Tibial nerve (tissue), 4 donors: ENCODE measurements at regions not wholly inside any gene's neighbourhood (a gene's known extent, or its start where the extent isn't known, plus 50 kb on each side); places are given as distances from the start of the nearest gene placed in this dataset.

Experiments used
- DNase-seq, 2 donors: peaks; one replicate each; pipeline ENCODE4 v3.0.0-alpha.2; 2019; ENCODE audit warnings: low spot score in 2 of 2
- H3K27ac ChIP-seq, 4 donors: fragments of 200-600 bp; sonication (generic) in 3 of 4; one replicate each; pipeline ENCODE4 v1.5.1; 2017 to 2019; ENCODE audit warnings: mild to moderate bottlenecking in 1 of 4
- H3K27me3 ChIP-seq, 2 donors: fragments of 200-600 bp; sonication (generic) in 1 of 2; one replicate each; pipeline versions ENCODE4 v1.5.1 to v1.6.0; 2017 to 2019
- H3K36me3 ChIP-seq, 3 donors: fragments of 200-600 bp; sonication (generic); one replicate each; pipeline ENCODE4 v1.5.1; 2018 to 2019
- H3K4me1 ChIP-seq, 4 donors: fragments of 200-600 bp; sonication (generic) in 3 of 4; one replicate each; pipeline ENCODE4 v1.5.1; 2017 to 2019
- H3K4me3 ChIP-seq, 4 donors: fragments of 200-600 bp; sonication (generic) in 3 of 4; one replicate each; pipeline ENCODE4 v1.5.1; 2017 to 2019; ENCODE audit warnings: mild to moderate bottlenecking in 1 of 4, moderate library complexity in 1 of 4
- H3K9me3 ChIP-seq, 4 donors: fragments of 200-600 bp; sonication (generic) in 3 of 4; one replicate each; pipeline ENCODE4 v1.5.1; 2017 to 2019
- CTCF ChIP-seq, 5 experiments: fragments of 200-600 bp in 3 of 5; fragments of 450-650 bp in 2 of 5; sonication (generic) in 3 of 5; IDR thresholded peaks; one replicate each; pipeline ENCODE4 v1.5.1; 2016 to 2019; ENCODE audit warnings: antibody characterized with exemption in 5 of 5, mild to moderate bottlenecking in 3 of 5, moderate library complexity in 2 of 5
- EP300 ChIP-seq, 2 donors: sonication (generic); formaldehyde crosslinking; IDR thresholded peaks; one replicate each; pipeline ENCODE4 v1.6.1; 2017; ENCODE audit warnings: antibody characterized with exemption in 2 of 2, mild to moderate bottlenecking in 1 of 2
- POLR2A ChIP-seq, 2 donors: fragments of 450-650 bp; IDR thresholded peaks; one replicate each; pipeline ENCODE4 v1.6.1; 2017; ENCODE audit warnings: antibody characterized with exemption in 2 of 2, mild to moderate bottlenecking in 2 of 2, moderate library complexity in 2 of 2
- WGBS, 2 donors: methylation state at CpG; one replicate each; pipeline ENCODE4 v1.1.5; 2018; 5-methylcytosine and 5-hydroxymethylcytosine counted together

GRCh38 chr10:9301554-9301953, 1247.1 kb downstream of the GATA3 start:
- DNase-seq = no peak
- H3K4me3 ChIP-seq = no peak overlapping the region
- no peaks in the 10 kb centered on the region for H3K27me3 ChIP-seq
- no peak overlapping the region for H3K27ac ChIP-seq
- no peak for TF ChIP-seq CTCF (IDR thresholded peaks at IDR 0.05)
- no peak for TF ChIP-seq POLR2A (IDR thresholded peaks at IDR 0.05)
- no peak for TF ChIP-seq EP300 (IDR thresholded peaks at IDR 0.05)
- H3K9me3 ChIP-seq = no peaks in the 10 kb centered on the region
- no peaks in the 10 kb centered on the region for H3K36me3 ChIP-seq
- no peaks in the 10 kb centered on the region for H3K4me1 ChIP-seq
- 44 to 46% methylated on average over 4 of the region's 4 CpGs for WGBS, 2 donors

- peak in 1 of 2 donors; percentile 28 for DNase-seq
- WGBS, 2 donors = 27 to 36% methylated on average over 3 of the region's 3 CpGs
- TF ChIP-seq CTCF (IDR thresholded peaks at IDR 0.05) = peak; percentile 32 to 61 (median 41)
- no peak for TF ChIP-seq POLR2A (IDR thresholded peaks at IDR 0.05)
- TF ChIP-seq EP300 (IDR thresholded peaks at IDR 0.05) = no peak
These were observed 1247.8 kb downstream of the GATA3 start for GRCh38 chr10:9302140-9302746.

GRCh38 chr10:9305018-9305655, 1250.6 kb downstream of the GATA3 start:
- Histone ChIP-seq H3K4me1 (no peaks in the 10 kb centered on the region), H3K4me3 (no peak overlapping the region), H3K27ac (no peak overlapping the region), H3K9me3 (no peaks in the 10 kb centered on the region), H3K36me3 (no peaks in the 10 kb centered on the region), H3K27me3 (no peaks in the 10 kb centered on the region)
- DNase-seq = no peak
- TF ChIP-seq POLR2A (IDR thresholded peaks at IDR 0.05) (no peak), CTCF (IDR thresholded peaks at IDR 0.05) (peak in 3 of 5 experiments; percentile 14 to 27 (median 18))
- WGBS, 2 donors = 75 to 76% methylated on average over 6 of the region's 6 CpGs

More at GRCh38 chr10:9302140-9302746, 1247.8 kb downstream of the GATA3 start:
- Histone ChIP-seq H3K4me1 (no peaks in the 10 kb centered on the region), H3K9me3 (no peaks in the 10 kb centered on the region), H3K4me3 (no peak overlapping the region), H3K36me3 (no peaks in the 10 kb centered on the region), H3K27me3 (no peaks in the 10 kb centered on the region), H3K27ac (no peak overlapping the region)

GRCh38 chr10:9311702-9312499, 1257.4 kb downstream of the GATA3 start:
- Histone ChIP-seq H3K27me3 (no peaks in the 10 kb centered on the region), H3K4me3 (no peak overlapping the region), H3K27ac (no peak overlapping the region), H3K36me3 (no peaks in the 10 kb centered on the region), H3K4me1 (no peaks in the 10 kb centered on the region), H3K9me3 (no peaks in the 10 kb centered on the region)
- TF ChIP-seq CTCF (IDR thresholded peaks at IDR 0.05) = no peak
- no peak for TF ChIP-seq EP300 (IDR thresholded peaks at IDR 0.05)
- no peak for TF ChIP-seq POLR2A (IDR thresholded peaks at IDR 0.05)
- 68 to 71% methylated on average over 4 of the region's 4 CpGs for WGBS, 2 donors
- no peak for DNase-seq

GRCh38 chr10:9315292-9315691, 1260.8 kb downstream of the GATA3 start:
- H3K36me3 ChIP-seq = no peaks in the 10 kb centered on the region
- H3K27me3 ChIP-seq = no peaks in the 10 kb centered on the region
- no peaks in the 10 kb centered on the region for H3K4me1 ChIP-seq
- DNase-seq = no peak
- H3K4me3 ChIP-seq = no peak overlapping the region
- no peak overlapping the region for H3K27ac ChIP-seq
- TF ChIP-seq CTCF (IDR thresholded peaks at IDR 0.05) (no peak), EP300 (IDR thresholded peaks at IDR 0.05) (no peak), POLR2A (IDR thresholded peaks at IDR 0.05) (no peak)
- H3K9me3 ChIP-seq = no peaks in the 10 kb centered on the region
